Brain microvascular endothelial cell (primary cell): ENCODE measurements at regions not wholly inside any gene's neighbourhood (a gene's known extent, or its start where the extent isn't known, plus 50 kb on each side); places are given as distances from the start of the nearest gene placed in this dataset.

Source experiments
- DNase-seq: peaks from one replicate; pipeline ENCODE4 v3.0.0-alpha.2; 2020
- H3K27ac ChIP-seq: fragments of 250-450 bp; sonication (Bioruptor Pico); 2 replicates; pipeline ENCODE4 v1.5.1; 2020; ENCODE audit warnings: mild to moderate bottlenecking, moderate library complexity
- H3K27me3 ChIP-seq: fragments of 250-450 bp; sonication (Bioruptor Pico); replicated peaks from 2 replicates; pipeline ENCODE4 v1.5.1; 2020; ENCODE audit warnings: mild to moderate bottlenecking
- H3K36me3 ChIP-seq: fragments of 250-450 bp; sonication (Bioruptor Pico); replicated peaks from 2 replicates; pipeline ENCODE4 v1.5.1; 2020; ENCODE audit warnings: mild to moderate bottlenecking
- H3K4me3 ChIP-seq: 2 replicates; pipeline ENCODE4 v1.5.1; 2011; ENCODE audit warnings: low read depth, mild to moderate bottlenecking, control low read depth, low read length, moderate library complexity
- CTCF ChIP-seq: IDR thresholded peaks from 2 replicates; pipeline ENCODE4 v1.5.1; 2011; ENCODE audit warnings: low read depth, mild to moderate bottlenecking, moderate library complexity, low read length, control low read depth, inconsistent platforms; ENCODE audit errors: missing control alignments
- in situ Hi-C: cut with HindIII; loops from 2 replicates; pipeline ENCODE4 v1.10.0; 2017; ENCODE audit warnings: low sequenced_read_pairs, low pct_ligation_motif_present

DNA sequence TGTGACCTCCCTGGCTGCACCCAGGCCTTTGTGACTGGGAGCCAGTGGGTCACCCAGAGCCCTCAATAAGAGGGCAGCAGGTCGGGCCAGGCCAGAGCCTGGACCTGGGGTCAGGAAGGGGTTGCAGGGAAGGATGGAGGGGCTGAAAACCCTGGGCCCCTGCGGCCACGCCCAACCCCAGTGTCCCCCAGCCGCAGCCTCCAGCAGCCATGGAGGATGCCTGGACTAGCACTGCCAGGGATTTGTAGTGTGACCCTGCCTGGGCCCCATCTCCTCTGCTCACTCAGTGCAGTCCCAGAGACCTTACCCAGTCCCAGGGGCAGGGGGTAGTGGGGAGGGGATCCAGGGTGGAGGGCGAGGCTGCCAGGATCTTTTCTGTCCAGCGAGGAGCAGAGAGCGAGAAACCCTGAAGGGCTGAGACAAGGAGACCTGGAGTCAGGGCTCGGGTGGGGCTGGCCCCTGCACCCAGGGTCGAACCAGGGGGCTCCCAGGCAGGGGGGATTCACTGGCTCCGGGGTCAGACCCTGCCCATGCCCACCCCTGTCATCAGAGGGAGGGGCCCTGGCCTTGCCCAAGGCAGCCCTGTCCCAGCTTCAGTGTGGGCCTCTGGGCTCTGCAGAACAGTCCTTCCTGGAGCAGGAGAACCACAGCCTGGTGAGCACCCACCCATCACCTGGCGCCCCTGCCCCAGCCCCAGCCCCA, 187.5 kb downstream of the IGLL1 start:
- DNase-seq, result no peak
- Histone ChIP-seq H3K36me3 (no peaks in the 10 kb centered on the region), H3K27me3 (no peaks in the 10 kb centered on the region), H3K27ac (no peak overlapping the region), H3K4me3 (no peak overlapping the region)
- in situ Hi-C loops, result no loop called here
- no peak for TF ChIP-seq CTCF

- no peak for DNase-seq
- in situ Hi-C loops, result no loop called here
These were observed 189.1 kb downstream of the IGLL1 start for GRCh38 chr22:23391022-23391421.

DNA sequence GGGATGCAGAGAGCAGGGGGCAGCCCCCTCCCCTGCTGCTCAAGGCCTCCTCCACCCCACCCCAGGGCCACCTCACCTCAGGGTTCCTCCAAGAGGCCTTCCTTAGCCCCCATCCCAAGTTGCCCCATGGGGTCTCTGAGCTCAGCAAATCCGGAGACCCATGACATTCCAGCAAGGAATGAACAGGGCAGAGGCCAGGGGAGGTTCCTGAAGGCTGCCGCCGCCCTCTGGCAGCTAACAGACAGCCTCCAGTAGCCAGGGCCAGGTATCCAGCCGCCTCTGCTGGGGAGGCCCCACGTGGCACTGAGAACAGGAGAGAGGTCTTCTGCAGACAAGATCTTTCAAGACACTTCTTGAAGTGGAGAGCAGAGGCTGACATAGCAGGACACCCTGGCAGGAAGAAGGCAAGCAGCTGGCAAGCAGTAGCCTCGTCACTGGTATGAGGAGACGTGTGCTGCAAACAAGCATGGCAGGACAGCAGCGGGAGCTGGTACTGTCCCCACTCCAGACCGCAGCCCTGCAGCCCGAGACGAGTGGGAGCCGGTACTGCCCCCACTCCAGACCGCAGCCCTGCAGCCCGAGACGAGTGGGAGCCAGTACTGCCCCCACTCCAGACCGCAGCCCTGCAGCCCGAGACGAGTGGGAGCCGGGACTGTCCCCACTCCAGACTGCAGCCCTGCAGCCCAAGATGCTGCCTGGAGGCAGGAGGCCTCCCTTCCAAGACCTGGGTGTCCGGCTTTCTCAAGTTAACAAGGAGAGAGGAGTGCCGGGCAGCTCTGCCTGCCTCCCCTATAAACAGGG, 190.6 kb downstream of the IGLL1 start:
- H3K27me3 ChIP-seq, result no peaks in the 10 kb centered on the region
- in situ Hi-C loops, result no loop called here
- no peak for DNase-seq

More at GRCh38 chr22:23391022-23391421, 189.1 kb downstream of the IGLL1 start:
- H3K27me3 ChIP-seq, result no peaks in the 10 kb centered on the region
- no peak overlapping the region for H3K27ac ChIP-seq
- no peak for TF ChIP-seq CTCF
- H3K4me3 ChIP-seq, result no peak overlapping the region
- H3K36me3 ChIP-seq, result no peaks in the 10 kb centered on the region

GRCh38 chr22:23388517-23388890, 191.6 kb downstream of the IGLL1 start:
- no peak for DNase-seq
- Histone ChIP-seq H3K27me3 (no peaks in the 10 kb centered on the region), H3K36me3 (no peaks in the 10 kb centered on the region), H3K27ac (no peak overlapping the region), H3K4me3 (no peak overlapping the region)
- in situ Hi-C loops, result no loop called here
- no peak for TF ChIP-seq CTCF

More for the DNA sequence above, 190.6 kb downstream of the IGLL1 start:
- Histone ChIP-seq H3K36me3 (no peaks in the 10 kb centered on the region), H3K4me3 (no peak overlapping the region), H3K27ac (no peak overlapping the region)
- no peak for TF ChIP-seq CTCF

GRCh38 chr22:23387827-23388516, 192.1 kb downstream of the IGLL1 start:
- Histone ChIP-seq H3K27ac (no peak overlapping the region), H3K4me3 (no peak overlapping the region), H3K27me3 (no peaks in the 10 kb centered on the region), H3K36me3 (no peaks in the 10 kb centered on the region)
- no peak for TF ChIP-seq CTCF
- in situ Hi-C loops, result no loop called here
- no peak for DNase-seq
